NB4 (cell line): ENCODE measurements at regions not wholly inside any gene's neighbourhood (a gene's known extent, or its start where the extent isn't known, plus 50 kb on each side); places are given as distances from the start of the nearest gene placed in this dataset.

Experiments used
- MYC ChIP-seq: IDR thresholded peaks from 2 replicates; pipeline ENCODE4 v1.6.1; 2011; ENCODE audit warnings: low read depth, low read length
- POLR2A ChIP-seq: IDR thresholded peaks from 2 replicates; pipeline ENCODE4 v1.6.1; 2011; ENCODE audit warnings: mild to moderate bottlenecking; ENCODE audit not compliant: insufficient read length; ENCODE audit errors: extremely low read depth
- TF ChIP-seq, protein P1 (sequence below): IDR thresholded peaks from one replicate; pipeline ENCODE4 v1.5.1; 2012; ENCODE audit warnings: low read depth, low read length
- TF ChIP-seq, protein P2 (sequence below): IDR thresholded peaks from 2 replicates; pipeline ENCODE4 v1.6.1; 2011; ENCODE audit warnings: low read depth, low read length

DNA sequence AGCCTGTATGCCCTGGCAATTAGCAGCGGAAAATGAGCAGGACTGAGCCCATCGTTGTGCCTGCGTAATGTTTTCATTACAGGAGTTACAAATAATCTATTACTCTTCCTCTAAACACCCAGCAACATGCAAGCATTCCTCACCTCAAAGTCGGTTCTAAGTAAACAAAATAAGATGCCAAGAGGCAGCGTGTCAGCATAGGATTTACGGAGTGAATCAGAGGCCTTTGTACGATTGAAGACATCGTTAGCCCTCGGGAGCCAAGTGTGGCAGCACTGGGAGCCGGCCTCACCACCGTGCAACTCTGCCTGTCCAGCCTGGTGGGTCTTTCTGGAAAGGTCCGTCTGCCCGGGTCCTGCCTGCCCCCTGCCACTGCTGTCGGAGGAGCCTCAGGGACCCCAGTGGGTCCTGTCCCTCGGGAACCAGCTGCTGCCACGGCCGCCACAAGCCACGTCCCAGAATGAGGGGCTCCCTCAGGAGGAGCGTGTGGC is 80.1 kb upstream of the CTDP1 start:
- TF ChIP-seq MYC (no peak), POLR2A (no peak)
- TF ChIP-seq, protein P1, sequence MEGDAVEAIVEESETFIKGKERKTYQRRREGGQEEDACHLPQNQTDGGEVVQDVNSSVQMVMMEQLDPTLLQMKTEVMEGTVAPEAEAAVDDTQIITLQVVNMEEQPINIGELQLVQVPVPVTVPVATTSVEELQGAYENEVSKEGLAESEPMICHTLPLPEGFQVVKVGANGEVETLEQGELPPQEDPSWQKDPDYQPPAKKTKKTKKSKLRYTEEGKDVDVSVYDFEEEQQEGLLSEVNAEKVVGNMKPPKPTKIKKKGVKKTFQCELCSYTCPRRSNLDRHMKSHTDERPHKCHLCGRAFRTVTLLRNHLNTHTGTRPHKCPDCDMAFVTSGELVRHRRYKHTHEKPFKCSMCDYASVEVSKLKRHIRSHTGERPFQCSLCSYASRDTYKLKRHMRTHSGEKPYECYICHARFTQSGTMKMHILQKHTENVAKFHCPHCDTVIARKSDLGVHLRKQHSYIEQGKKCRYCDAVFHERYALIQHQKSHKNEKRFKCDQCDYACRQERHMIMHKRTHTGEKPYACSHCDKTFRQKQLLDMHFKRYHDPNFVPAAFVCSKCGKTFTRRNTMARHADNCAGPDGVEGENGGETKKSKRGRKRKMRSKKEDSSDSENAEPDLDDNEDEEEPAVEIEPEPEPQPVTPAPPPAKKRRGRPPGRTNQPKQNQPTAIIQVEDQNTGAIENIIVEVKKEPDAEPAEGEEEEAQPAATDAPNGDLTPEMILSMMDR, result no peak
- TF ChIP-seq, protein P2, sequence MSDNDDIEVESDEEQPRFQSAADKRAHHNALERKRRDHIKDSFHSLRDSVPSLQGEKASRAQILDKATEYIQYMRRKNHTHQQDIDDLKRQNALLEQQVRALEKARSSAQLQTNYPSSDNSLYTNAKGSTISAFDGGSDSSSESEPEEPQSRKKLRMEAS, result no peak
